NOMO-1 treated with DMSO at 0.1 percent for 48 hours (cell line): ENCODE measurements at regions not wholly inside any gene's neighbourhood (a gene's known extent, or its start where the extent isn't known, plus 50 kb on each side); places are given as distances from the start of the nearest gene placed in this dataset.

ENCODE experiments used
- DNase-seq: peaks from one replicate; lab custom pipeline; 2025; ENCODE audit not compliant: unreplicated experiment; lab: John Stamatoyannopoulos, UW

- DNase-seq = no peak
These were observed 236.0 kb downstream of the IRF8 start for GRCh38 chr16:86134802-86135461.

GRCh38 chr16:86137359-86137758 lies 238.4 kb downstream of the IRF8 start:
- no peak for DNase-seq

GRCh38 chr16:86138121-86139085 lies 239.4 kb downstream of the IRF8 start:
- no peak for DNase-seq

GRCh38 chr16:86142801-86143236 lies 243.9 kb downstream of the IRF8 start:
- no peak for DNase-seq

- no peak for DNase-seq
These were observed 244.7 kb downstream of the IRF8 start for GRCh38 chr16:86143666-86144065.

GRCh38 chr16:86145669-86146068 lies 246.7 kb downstream of the IRF8 start:
- DNase-seq = peak; percentile 13

DNA sequence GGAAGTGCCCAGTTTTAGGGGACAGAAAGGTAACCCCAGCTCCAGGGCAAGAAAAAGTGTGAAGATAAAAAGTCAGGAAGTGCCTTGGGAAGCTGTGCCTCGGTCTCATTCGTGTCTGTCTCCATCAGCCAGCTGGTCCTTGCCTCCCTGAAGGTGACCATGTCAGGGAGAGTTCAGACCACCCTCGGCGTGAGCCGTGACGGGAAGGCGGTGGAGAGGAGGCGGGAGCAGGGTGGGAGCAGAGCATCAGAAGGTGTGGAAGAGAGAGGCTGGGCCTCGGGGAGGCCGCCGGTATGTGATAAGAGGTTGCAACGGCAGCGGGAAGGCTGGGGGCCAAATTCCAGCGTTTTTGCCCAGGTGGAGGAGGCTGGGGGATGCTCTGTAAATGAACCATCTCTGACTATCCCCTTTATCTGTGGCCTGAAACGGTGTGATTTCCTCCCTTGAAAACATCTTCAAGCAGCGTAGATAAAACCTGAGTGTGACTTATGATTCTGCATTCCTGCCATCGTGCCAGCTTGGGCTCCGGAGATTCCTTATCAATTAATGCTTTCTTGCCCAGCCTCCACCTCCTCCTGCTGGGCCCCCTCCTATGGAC lies 251.8 kb downstream of the IRF8 start:
- DNase-seq = no peak

GRCh38 chr16:86151239-86151851 lies 252.4 kb downstream of the IRF8 start:
- DNase-seq = no peak

- no peak for DNase-seq
These were observed 257.2 kb downstream of the IRF8 start for GRCh38 chr16:86156155-86156554.

DNA sequence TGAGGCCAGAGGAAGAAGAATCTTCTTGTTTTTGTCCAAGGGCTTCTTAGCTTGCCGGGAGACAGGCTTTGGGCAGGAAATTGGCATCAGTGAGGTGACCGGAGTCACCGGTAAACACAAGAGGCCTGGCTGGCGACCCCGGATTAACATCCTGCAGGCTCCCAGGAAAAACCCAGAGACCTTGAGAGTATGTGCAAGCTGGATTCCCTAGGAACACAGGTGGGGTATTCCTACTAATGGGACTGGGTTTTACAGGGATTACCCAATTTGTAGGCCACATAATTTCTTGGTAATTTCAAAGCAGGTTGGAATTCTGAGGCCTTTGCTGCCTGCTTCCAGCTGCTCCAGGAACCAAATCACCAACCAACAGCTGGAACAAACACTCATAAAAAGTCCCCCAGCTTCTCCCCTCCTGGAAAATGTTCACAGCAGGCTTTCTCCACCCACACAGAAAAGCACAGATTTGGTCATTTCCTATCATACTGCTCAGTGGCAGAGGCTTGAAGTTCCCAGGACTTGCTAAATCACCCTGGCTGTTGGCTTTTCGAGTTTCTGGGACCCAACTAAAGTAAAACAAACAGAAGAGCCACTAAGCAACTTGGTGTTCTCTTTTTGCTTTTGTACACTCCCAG lies 258.8 kb downstream of the IRF8 start:
- no peak for DNase-seq

DNA sequence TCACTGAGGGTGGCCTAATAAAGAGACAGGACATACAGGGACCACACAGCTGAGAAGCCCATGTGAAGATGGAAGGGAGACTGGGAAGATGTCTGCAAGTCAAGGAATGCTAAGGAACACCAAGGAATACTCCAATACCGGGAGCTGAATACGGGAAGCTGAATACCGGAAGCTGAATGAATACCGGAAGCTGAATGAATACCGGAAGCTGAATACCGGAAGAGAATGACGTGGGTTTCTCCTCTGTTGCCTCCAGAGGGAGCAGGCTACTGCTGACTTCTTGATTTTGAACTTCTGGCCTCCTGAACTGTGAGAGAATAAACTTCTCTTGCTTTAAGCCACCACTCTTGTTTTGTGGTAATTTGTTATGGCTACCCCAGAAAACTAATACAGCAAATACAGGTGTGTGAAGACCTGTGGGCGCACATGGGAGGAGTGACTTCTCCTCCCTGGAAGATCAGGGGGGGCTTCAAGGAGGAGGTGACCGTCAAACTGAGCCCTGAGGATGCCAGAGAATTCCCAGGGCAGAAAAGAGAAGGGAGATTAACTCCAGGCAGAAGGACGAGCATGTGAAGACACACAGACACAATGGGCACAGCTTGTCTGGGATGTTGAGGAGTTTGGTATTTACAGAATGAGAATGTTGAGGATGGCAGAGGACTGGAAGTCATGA lies 259.9 kb downstream of the IRF8 start:
- DNase-seq = no peak

- no peak for DNase-seq
These were observed 266.5 kb downstream of the IRF8 start for GRCh38 chr16:86165479-86165878.

DNA sequence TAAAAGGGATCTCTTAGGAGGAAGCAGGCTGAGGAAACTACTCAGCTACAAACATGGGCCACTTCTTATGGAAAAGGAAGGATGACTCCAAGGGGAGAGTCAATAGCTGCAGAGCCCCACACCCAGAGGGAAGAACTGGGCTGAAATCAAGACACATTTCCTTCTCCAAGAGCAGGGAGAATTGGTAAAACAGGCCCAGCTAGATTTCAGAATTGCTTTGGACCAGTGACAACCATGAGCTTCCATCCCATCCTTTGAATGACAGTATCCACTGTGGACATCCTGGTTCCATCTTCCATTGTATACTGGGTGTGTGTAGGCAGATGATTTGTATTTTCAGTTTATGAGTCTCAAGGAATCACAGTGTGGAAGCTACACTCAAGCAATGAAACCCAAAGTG lies 267.5 kb downstream of the IRF8 start:
- DNase-seq = no peak

DNA sequence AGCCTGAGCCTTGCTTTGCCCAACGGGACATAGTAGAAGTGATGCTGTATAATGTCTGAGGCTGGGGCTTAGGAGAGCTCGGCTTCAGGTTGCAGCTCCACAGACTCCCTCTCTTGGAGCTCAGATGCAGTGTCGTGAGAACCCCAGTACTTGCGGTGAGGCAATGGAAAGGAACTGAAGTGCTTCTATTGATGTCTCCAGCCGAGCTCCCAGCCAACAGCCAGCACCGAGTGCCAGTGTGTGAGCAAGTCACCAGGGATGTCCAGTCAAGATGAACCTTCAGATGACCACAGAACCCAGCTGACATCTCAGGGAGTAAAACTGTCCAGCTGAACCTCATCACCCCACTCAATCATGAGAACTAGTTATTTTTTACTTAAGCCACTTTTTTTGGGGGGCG lies 268.1 kb downstream of the IRF8 start:
- DNase-seq = no peak

GRCh38 chr16:86170720-86171119 lies 271.8 kb downstream of the IRF8 start:
- DNase-seq = no peak

DNA sequence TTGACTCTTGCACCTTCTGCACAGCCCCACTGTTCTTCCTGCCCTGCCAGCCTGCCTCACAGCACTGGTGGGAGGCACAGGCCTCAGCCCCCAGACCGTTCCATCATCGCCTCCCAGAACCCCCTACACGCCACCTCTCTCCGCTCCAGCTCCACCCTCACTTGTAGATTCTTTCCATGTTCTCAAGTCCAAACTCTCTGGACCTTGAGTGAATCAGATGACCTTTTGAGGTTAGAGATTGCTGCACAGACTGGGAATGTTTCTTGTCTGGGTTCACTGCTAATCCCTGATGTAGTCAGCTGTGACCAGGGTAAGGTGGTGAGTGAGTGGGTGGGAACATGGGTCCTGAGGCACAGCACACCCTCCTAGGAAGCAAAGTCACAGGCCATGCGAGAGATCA lies 272.4 kb downstream of the IRF8 start:
- DNase-seq = no peak

GRCh38 chr16:86175816-86176215 lies 276.9 kb downstream of the IRF8 start:
- DNase-seq = no peak

GRCh38 chr16:86176462-86176861 lies 277.5 kb downstream of the IRF8 start:
- DNase-seq = no peak

- no peak for DNase-seq
These were observed 281.3 kb downstream of the IRF8 start for GRCh38 chr16:86180244-86180643.

DNA sequence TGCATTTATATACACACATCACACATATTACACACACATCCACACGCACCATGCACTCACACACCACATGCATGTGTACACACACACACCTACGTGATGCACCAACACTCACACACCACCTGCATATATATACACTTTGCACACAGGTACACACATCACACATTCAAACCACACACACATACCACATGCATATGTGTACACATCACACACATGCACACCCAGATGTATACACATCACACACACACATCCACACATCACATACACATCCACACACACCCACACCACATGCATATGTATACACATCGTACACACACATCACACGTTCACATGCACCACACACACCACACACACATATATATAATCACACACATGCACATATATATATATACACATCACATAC lies 281.8 kb downstream of the IRF8 start:
- DNase-seq = no peak
